ENCODE measurements at regions not wholly inside any gene's neighbourhood (a gene's known extent, or its start where the extent isn't known, plus 50 kb on each side); places are given as distances from the start of the nearest gene placed in this dataset.

DNA sequence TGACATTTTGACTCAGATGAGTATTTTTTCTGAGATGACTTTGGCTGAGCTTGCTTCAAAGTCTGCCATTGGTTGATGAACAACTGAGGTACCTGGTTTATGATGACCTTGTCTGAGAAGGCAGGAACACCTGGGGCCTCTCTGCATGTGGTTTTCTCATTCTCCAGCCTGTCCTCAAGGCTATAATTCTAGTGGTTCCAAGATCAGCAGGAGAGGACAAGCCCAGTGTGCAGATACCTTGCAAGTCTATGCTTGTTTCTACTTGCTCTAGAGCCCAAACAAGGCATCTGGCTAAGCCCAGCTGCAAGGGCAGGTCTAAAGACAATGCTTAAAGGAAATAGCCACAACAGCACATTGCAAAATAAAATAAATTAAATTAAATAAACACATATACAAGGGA lies 1100.0 kb downstream of the NLGN4Y start:
- TF ChIP-seq, protein P1, sequence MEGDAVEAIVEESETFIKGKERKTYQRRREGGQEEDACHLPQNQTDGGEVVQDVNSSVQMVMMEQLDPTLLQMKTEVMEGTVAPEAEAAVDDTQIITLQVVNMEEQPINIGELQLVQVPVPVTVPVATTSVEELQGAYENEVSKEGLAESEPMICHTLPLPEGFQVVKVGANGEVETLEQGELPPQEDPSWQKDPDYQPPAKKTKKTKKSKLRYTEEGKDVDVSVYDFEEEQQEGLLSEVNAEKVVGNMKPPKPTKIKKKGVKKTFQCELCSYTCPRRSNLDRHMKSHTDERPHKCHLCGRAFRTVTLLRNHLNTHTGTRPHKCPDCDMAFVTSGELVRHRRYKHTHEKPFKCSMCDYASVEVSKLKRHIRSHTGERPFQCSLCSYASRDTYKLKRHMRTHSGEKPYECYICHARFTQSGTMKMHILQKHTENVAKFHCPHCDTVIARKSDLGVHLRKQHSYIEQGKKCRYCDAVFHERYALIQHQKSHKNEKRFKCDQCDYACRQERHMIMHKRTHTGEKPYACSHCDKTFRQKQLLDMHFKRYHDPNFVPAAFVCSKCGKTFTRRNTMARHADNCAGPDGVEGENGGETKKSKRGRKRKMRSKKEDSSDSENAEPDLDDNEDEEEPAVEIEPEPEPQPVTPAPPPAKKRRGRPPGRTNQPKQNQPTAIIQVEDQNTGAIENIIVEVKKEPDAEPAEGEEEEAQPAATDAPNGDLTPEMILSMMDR (IDR thresholded peaks at IDR 0.05), result no peak
- H3K36me3 ChIP-seq, result no peaks in the 10 kb centered on the region
- no peak for DNase-seq
- intact Hi-C loops (cut with DNase I; ENCODE audit: low total_unique reads), result no loop called here
- no peak overlapping the region for H3K27ac ChIP-seq
- no peak overlapping the region for H3K4me3 ChIP-seq
- H3K4me1 ChIP-seq, result no peaks in the 10 kb centered on the region
- H3K9me3 ChIP-seq, result no peaks in the 10 kb centered on the region
- no peaks in the 10 kb centered on the region for H3K27me3 ChIP-seq

DNA sequence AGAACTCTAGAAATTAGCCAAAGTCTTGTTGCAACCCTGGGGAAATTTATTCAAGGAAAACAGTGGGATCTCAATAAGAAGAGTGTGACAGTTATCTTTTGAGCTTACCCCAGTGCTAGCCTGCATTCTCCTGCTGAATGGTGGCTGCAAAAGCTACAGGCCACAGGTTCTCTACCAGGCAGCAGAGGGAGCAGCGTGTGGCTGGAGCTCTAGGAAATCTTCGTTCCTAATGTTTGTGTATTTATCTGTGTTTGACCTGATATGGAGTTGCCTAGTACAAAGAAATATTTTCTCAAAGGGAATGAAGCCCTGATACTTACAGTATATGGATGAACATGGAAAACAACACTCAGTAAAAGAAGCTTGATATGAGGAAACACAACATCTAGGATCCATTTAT lies 1100.6 kb downstream of the NLGN4Y start:
- H3K9me3 ChIP-seq, result no peaks in the 10 kb centered on the region
- TF ChIP-seq, protein P1 (IDR thresholded peaks at IDR 0.05), result no peak
- H3K36me3 ChIP-seq, result no peaks in the 10 kb centered on the region
- intact Hi-C loops (cut with DNase I; ENCODE audit: low total_unique reads), result no loop called here
- no peak overlapping the region for H3K27ac ChIP-seq
- no peak for DNase-seq
- H3K27me3 ChIP-seq, result no peaks in the 10 kb centered on the region
- H3K4me3 ChIP-seq, result no peak overlapping the region
- H3K4me1 ChIP-seq, result no peaks in the 10 kb centered on the region

DNA sequence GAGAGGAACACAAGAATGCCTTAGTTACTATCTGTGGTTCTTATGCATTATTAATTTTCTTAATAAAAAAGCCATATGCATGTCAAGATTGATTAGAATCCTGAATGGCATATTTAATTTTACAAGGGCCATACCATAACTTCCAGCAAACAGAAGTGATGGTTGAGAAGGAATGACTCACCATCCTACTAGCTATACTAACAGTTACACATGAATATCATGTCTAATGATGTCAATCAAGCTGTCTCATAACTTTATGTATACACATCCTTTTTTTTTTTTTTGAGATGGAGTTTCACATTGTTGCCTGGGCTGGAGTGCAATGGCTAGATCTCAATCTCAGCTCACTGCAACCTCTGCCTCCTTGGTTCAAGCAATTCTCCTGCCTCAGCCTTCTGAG lies 1123.9 kb downstream of the NLGN4Y start:
- Histone ChIP-seq H3K9me3 (no peaks in the 10 kb centered on the region), H3K36me3 (no peaks in the 10 kb centered on the region), H3K27ac (no peak overlapping the region), H3K27me3 (no peaks in the 10 kb centered on the region), H3K4me3 (no peak overlapping the region), H3K4me1 (no peaks in the 10 kb centered on the region)
- no peak for DNase-seq
- intact Hi-C loops (cut with DNase I; ENCODE audit: low total_unique reads), result no loop called here
- TF ChIP-seq, protein P1 (IDR thresholded peaks at IDR 0.05), result no peak

DNA sequence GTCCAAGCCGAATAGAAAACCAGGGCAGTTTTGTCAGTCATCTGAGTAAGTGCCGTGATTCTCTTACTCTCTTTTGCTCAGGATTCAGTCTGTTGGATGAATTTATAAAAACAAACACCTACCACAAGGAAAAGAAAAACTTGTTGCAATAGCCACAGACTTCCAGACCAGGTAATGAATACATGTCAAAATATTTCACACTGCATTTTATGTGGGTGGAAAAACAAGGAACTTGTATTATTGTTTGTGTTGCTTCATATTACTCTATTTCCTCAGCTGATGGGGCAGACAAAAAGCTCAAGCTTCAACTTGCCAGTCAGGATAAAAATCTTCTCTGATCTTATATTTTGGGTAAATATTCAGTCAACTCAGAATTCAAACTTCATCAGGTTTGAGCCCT lies 1125.7 kb downstream of the NLGN4Y start:
- H3K9me3 ChIP-seq, result no peaks in the 10 kb centered on the region
- no peaks in the 10 kb centered on the region for H3K4me1 ChIP-seq
- intact Hi-C loops (cut with DNase I; ENCODE audit: low total_unique reads), result no loop called here
- H3K36me3 ChIP-seq, result no peaks in the 10 kb centered on the region
- H3K4me3 ChIP-seq, result no peak overlapping the region
- H3K27me3 ChIP-seq, result no peaks in the 10 kb centered on the region
- DNase-seq, result no peak
- TF ChIP-seq, protein P1 (IDR thresholded peaks at IDR 0.05), result no peak
- H3K27ac ChIP-seq, result no peak overlapping the region

DNA sequence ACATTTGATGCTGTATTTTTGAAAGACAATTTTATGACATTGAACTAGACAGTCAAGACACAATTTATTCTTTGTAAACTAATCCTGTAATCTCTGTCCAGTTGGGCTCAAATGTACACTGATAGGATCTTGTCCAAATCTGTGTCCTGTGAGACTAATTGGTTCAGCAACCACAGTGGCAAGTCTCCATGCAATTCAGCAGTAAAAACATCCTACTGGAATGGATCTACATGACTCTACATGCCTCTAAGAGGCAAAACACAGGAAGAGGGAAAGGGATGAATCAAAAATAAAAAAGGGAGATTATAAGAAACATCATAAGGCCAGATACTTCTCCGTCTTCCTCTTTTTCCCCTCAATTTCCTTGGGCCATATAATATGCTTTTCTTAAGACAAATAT lies 1164.2 kb downstream of the NLGN4Y start:
- H3K4me1 ChIP-seq, result no peaks in the 10 kb centered on the region
- intact Hi-C loops (cut with DNase I; ENCODE audit: low total_unique reads), result no loop called here
- no peak overlapping the region for H3K4me3 ChIP-seq
- TF ChIP-seq, protein P1 (IDR thresholded peaks at IDR 0.05), result no peak
- H3K9me3 ChIP-seq, result no peaks in the 10 kb centered on the region
- H3K36me3 ChIP-seq, result no peaks in the 10 kb centered on the region
- H3K27me3 ChIP-seq, result no peaks in the 10 kb centered on the region
- no peak for DNase-seq
- H3K27ac ChIP-seq, result no peak overlapping the region

DNA sequence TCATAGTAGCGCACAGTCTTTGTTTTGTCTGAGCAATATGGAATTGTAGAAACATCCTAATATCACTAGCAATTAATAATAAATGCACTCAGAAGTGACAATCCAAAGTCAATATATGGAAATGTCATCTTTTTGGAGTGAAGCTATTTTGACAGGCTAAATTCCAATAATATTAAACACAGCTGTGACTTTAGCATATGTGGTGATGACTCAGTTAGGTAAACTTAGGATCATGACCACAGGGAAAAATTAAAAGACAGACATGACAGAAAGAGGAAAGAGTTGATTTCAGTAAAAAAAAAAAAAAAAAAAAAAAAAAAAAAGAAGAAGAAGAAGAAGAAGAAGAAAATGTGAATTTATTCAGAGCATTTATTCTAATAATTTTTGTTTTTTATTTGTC lies 1165.7 kb downstream of the NLGN4Y start:
- Histone ChIP-seq H3K9me3 (no peaks in the 10 kb centered on the region), H3K4me1 (no peaks in the 10 kb centered on the region), H3K27ac (no peak overlapping the region), H3K4me3 (no peak overlapping the region), H3K36me3 (no peaks in the 10 kb centered on the region), H3K27me3 (no peaks in the 10 kb centered on the region)
- intact Hi-C loops (cut with DNase I; ENCODE audit: low total_unique reads), result no loop called here
- DNase-seq, result no peak
- TF ChIP-seq, protein P1 (IDR thresholded peaks at IDR 0.05), result no peak

Measured in tibial artery (tissue), 4 donors.